ENCODE measurements at regions not wholly inside any gene's neighbourhood (a gene's known extent, or its start where the extent isn't known, plus 50 kb on each side); places are given as distances from the start of the nearest gene placed in this dataset.

DNA sequence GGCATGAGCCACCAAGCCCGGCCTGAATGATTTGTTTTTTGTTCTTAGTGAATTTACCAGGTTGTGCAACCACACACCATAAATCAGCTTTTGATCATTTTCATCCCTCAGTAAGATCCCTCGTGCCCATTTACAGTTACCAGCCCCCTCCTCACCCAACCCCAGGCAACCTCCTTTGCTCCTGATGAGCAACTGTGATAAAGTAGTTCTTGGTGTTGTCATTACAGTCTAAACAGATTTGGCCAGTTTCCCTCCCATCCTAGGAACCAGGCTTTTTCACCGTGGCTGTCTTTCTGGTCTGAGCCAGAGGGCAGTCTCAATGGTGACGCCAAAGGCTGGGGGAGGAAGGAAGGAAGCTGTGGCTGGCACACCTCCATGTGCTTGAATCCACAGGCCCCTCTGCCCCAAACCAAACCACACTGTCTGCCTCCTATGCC is 61.2 kb upstream of the WDFY2 start:
- Histone ChIP-seq H3K9me3 (ENCODE audit: insufficient read depth, low read depth, low read length) (no peaks in the 10 kb centered on the region), H3K9ac (ENCODE audit: low read depth, low read length, poor library complexity, severe bottlenecking) (peak overlapping the region; percentile 53), H3K4me3 (ENCODE audit: low read length, poor library complexity, severe bottlenecking) (peak overlapping the region; percentile 43), H3K36me3 (ENCODE audit: insufficient read depth, low read length) (no peaks in the 10 kb centered on the region), H3K9me2 (replicated peaks; ENCODE audit: low read depth, low read length) (no peaks in the 10 kb centered on the region), H4K20me1 (ENCODE audit: insufficient read depth, low read length, poor library complexity, severe bottlenecking) (no peaks in the 10 kb centered on the region), H3K4me2 (ENCODE audit: low read depth, low read length, poor library complexity, severe bottlenecking) (peak overlapping the region; percentile 73), H3K79me2 (ENCODE audit: insufficient read depth, low read length) (no peaks in the 10 kb centered on the region), H3K27me3 (ENCODE audit: insufficient read depth, low read length, poor library complexity, severe bottlenecking) (no peaks in the 10 kb centered on the region), H2AFZ (ENCODE audit: low read length) (peak overlapping the region; percentile 32; the same call in 1 of the 2 replicates), H3F3A (ENCODE audit: low read depth) (no peaks in the 10 kb centered on the region), H3K4me1 (ENCODE audit: insufficient read depth, low read length, poor library complexity, severe bottlenecking) (peaks cover 68% of the 10 kb centered on the region)
- TF ChIP-seq, protein P1, sequence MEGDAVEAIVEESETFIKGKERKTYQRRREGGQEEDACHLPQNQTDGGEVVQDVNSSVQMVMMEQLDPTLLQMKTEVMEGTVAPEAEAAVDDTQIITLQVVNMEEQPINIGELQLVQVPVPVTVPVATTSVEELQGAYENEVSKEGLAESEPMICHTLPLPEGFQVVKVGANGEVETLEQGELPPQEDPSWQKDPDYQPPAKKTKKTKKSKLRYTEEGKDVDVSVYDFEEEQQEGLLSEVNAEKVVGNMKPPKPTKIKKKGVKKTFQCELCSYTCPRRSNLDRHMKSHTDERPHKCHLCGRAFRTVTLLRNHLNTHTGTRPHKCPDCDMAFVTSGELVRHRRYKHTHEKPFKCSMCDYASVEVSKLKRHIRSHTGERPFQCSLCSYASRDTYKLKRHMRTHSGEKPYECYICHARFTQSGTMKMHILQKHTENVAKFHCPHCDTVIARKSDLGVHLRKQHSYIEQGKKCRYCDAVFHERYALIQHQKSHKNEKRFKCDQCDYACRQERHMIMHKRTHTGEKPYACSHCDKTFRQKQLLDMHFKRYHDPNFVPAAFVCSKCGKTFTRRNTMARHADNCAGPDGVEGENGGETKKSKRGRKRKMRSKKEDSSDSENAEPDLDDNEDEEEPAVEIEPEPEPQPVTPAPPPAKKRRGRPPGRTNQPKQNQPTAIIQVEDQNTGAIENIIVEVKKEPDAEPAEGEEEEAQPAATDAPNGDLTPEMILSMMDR (conservative IDR thresholded peaks at IDR 0.05; ENCODE audit: low read length), result no peak
- TF ChIP-seq EZH2phosphoT487 (IDR thresholded peaks at IDR 0.05; ENCODE audit: borderline replicate concordance), result no peak

DNA sequence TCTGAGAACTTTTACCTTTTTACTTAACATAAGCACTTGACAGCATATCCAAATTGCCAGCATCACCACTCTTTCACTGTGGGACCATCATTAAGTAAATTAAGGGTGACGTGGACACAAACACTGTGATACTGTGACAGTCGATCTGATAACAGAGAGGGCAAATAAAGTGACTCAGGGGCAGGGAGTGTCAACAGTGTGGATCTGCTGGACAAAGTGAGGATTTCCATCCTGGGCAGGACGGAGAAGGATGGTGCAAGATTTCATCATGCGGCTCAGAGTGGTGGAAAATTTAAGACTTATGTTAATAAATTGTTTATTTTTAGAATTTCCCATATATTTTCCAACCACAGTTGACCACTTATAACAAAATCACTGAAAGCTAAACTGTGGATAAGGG is 60.0 kb upstream of the WDFY2 start:
- peak overlapping the region; percentile 73 for H3K4me2 ChIP-seq (ENCODE audit: low read depth, low read length, poor library complexity, severe bottlenecking)
- no peaks in the 10 kb centered on the region for H3K9me3 ChIP-seq (ENCODE audit: insufficient read depth, low read depth, low read length)
- no peaks in the 10 kb centered on the region for H3K9me2 ChIP-seq (replicated peaks; ENCODE audit: low read depth, low read length)
- H2AFZ ChIP-seq (ENCODE audit: low read length), result no peak overlapping the region
- peak overlapping the region; percentile 53 for H3K9ac ChIP-seq (ENCODE audit: low read depth, low read length, poor library complexity, severe bottlenecking)
- H3K79me2 ChIP-seq (ENCODE audit: insufficient read depth, low read length), result no peaks in the 10 kb centered on the region
- peaks cover 56% of the 10 kb centered on the region for H3K4me1 ChIP-seq (ENCODE audit: insufficient read depth, low read length, poor library complexity, severe bottlenecking)
- no peaks in the 10 kb centered on the region for H3K36me3 ChIP-seq (ENCODE audit: insufficient read depth, low read length)
- no peaks in the 10 kb centered on the region for H3F3A ChIP-seq (ENCODE audit: low read depth)
- TF ChIP-seq EZH2phosphoT487 (IDR thresholded peaks at IDR 0.05; ENCODE audit: borderline replicate concordance), result no peak
- TF ChIP-seq, protein P1 (conservative IDR thresholded peaks at IDR 0.05; ENCODE audit: low read length), result no peak
- no peaks in the 10 kb centered on the region for H4K20me1 ChIP-seq (ENCODE audit: insufficient read depth, low read length, poor library complexity, severe bottlenecking)
- H3K27me3 ChIP-seq (ENCODE audit: insufficient read depth, low read length, poor library complexity, severe bottlenecking), result no peaks in the 10 kb centered on the region
- H3K4me3 ChIP-seq (ENCODE audit: low read length, poor library complexity, severe bottlenecking), result no peak overlapping the region

DNA sequence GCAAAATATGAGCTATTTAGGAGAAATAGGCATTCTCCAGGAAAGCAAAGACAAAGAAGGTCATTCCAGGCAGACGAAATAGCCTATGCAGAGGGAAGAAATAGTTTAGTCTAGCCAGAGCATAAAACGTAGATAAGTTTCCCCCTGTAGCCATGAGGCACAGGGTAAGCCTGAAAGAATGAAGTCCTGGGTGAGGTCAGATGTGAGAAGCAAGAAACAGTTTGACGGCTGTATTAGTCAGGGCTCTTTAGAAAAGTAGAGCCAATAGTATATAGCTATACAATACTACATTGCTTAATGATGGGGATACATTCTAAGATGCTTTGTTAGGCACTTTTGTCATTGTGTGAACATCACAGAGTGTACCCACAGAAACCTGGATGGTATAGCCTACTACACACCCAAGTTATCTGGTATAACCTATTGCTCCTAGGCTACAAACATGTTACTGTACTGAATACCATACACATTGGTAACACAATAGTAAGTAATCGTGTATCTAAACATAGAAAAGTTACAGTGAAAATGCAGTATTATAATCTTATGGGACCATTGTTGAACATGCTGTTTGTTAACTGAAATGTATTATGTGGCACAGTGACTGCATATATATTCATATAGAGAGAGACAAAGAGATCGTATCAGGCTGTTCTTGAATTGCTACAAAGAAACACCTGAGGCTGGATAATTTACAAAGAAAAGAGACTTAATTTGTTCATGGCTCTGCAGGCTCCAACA is 59.3 kb upstream of the WDFY2 start:
- Histone ChIP-seq H3F3A (ENCODE audit: low read depth) (no peaks in the 10 kb centered on the region), H3K9me3 (ENCODE audit: insufficient read depth, low read depth, low read length) (no peaks in the 10 kb centered on the region), H3K27me3 (ENCODE audit: insufficient read depth, low read length, poor library complexity, severe bottlenecking) (no peaks in the 10 kb centered on the region), H3K36me3 (ENCODE audit: insufficient read depth, low read length) (no peaks in the 10 kb centered on the region), H3K79me2 (ENCODE audit: insufficient read depth, low read length) (no peaks in the 10 kb centered on the region), H3K4me3 (ENCODE audit: low read length, poor library complexity, severe bottlenecking) (no peak overlapping the region), H3K4me1 (ENCODE audit: insufficient read depth, low read length, poor library complexity, severe bottlenecking) (peaks cover 50% of the 10 kb centered on the region), H4K20me1 (ENCODE audit: insufficient read depth, low read length, poor library complexity, severe bottlenecking) (no peaks in the 10 kb centered on the region), H2AFZ (ENCODE audit: low read length) (no peak overlapping the region), H3K9ac (ENCODE audit: low read depth, low read length, poor library complexity, severe bottlenecking) (no peak overlapping the region), H3K4me2 (ENCODE audit: low read depth, low read length, poor library complexity, severe bottlenecking) (no peak overlapping the region), H3K9me2 (replicated peaks; ENCODE audit: low read depth, low read length) (no peaks in the 10 kb centered on the region)
- TF ChIP-seq EZH2phosphoT487 (IDR thresholded peaks at IDR 0.05; ENCODE audit: borderline replicate concordance), result no peak
- TF ChIP-seq, protein P1 (conservative IDR thresholded peaks at IDR 0.05; ENCODE audit: low read length), result no peak
